G401.6 (cell line): ENCODE measurements at regions not wholly inside any gene's neighbourhood (a gene's known extent, or its start where the extent isn't known, plus 50 kb on each side); places are given as distances from the start of the nearest gene placed in this dataset.

Source experiments
- FAIRE-seq: peaks from 2 replicates; lab custom pipeline; 2012; peaks lifted over from hg19 to GRCh38; lab: Jason Lieb, UNC

GRCh38 chr4:35900286-35901243, 343.7 kb downstream of the ARAP2 start:
- FAIRE-seq, result no peak

GRCh38 chr4:35912174-35912573, 332.1 kb downstream of the ARAP2 start:
- FAIRE-seq, result no peak

GRCh38 chr4:35918491-35918977, 325.8 kb downstream of the ARAP2 start:
- no peak for FAIRE-seq

GRCh38 chr4:35925806-35926205, 318.5 kb downstream of the ARAP2 start:
- FAIRE-seq, result no peak

GRCh38 chr4:35926788-35927187, 317.5 kb downstream of the ARAP2 start:
- FAIRE-seq, result no peak

GRCh38 chr4:35933901-35934300, 310.4 kb downstream of the ARAP2 start:
- FAIRE-seq, result no peak

GRCh38 chr4:35934320-35934981, 309.9 kb downstream of the ARAP2 start:
- FAIRE-seq, result peak; percentile 86

GRCh38 chr4:35938936-35939335, 305.4 kb downstream of the ARAP2 start:
- FAIRE-seq, result no peak

GRCh38 chr4:35939751-35940150, 304.6 kb downstream of the ARAP2 start:
- no peak for FAIRE-seq

- FAIRE-seq, result no peak
Observed at GRCh38 chr4:35942092-35942491, 302.2 kb downstream of the ARAP2 start.

- no peak for FAIRE-seq
Observed at GRCh38 chr4:35943606-35944005, 300.7 kb downstream of the ARAP2 start.

GRCh38 chr4:35948171-35948570, 296.1 kb downstream of the ARAP2 start:
- FAIRE-seq, result no peak

- no peak for FAIRE-seq
Observed at GRCh38 chr4:35950442-35950841, 293.9 kb downstream of the ARAP2 start.

GRCh38 chr4:35952751-35953150, 291.6 kb downstream of the ARAP2 start:
- FAIRE-seq, result no peak

GRCh38 chr4:35963383-35963782, 280.9 kb downstream of the ARAP2 start:
- no peak for FAIRE-seq

GRCh38 chr4:35963974-35964515, 280.3 kb downstream of the ARAP2 start:
- FAIRE-seq, result no peak

GRCh38 chr4:35965300-35965699, 279.0 kb downstream of the ARAP2 start:
- no peak for FAIRE-seq

GRCh38 chr4:35966566-35966965, 277.7 kb downstream of the ARAP2 start:
- FAIRE-seq, result no peak

GRCh38 chr4:35970366-35970960, 273.9 kb downstream of the ARAP2 start:
- no peak for FAIRE-seq

GRCh38 chr4:35972814-35973213, 271.5 kb downstream of the ARAP2 start:
- no peak for FAIRE-seq

GRCh38 chr4:35975617-35976355, 268.5 kb downstream of the ARAP2 start:
- no peak for FAIRE-seq

- no peak for FAIRE-seq
Observed at GRCh38 chr4:35978551-35978950, 265.8 kb downstream of the ARAP2 start.
